SK-N-SH treated with all-trans-retinoic acid at 6 μM for 48 hours (cell line): ENCODE measurements at regions not wholly inside any gene's neighbourhood (a gene's known extent, or its start where the extent isn't known, plus 50 kb on each side); places are given as distances from the start of the nearest gene placed in this dataset.

Experiments
- ATAC-seq: fragments of 200-7000 bp; cut with Tn5 transposase; 3 replicates; pipeline ENCODE4 v1.9.1; 2020; ENCODE audit warnings: mild to moderate bottlenecking, moderate library complexity
- ARNTL ChIP-seq: fragments of 450-650 bp; formaldehyde crosslinking; IDR thresholded peaks from 2 replicates; pipeline ENCODE4 v1.5.0; 2020; ENCODE audit warnings: low read depth, mild to moderate bottlenecking, moderate library complexity, borderline replicate concordance
- BACH2 ChIP-seq: fragments of 250-450 bp; sonication (Bioruptor Pico); IDR thresholded peaks from 2 replicates; pipeline ENCODE4 v1.9.0; 2021; ENCODE audit warnings: mild to moderate bottlenecking, borderline replicate concordance
- CSDC2 ChIP-seq: fragments of 250-450 bp; sonication (Bioruptor Pico); IDR thresholded peaks from 2 replicates; pipeline ENCODE4 v1.5.0; 2020; ENCODE audit warnings: mild to moderate bottlenecking, moderate library complexity
- ESRRG ChIP-seq: fragments of 250-450 bp; sonication (Bioruptor Pico); IDR thresholded peaks from 2 replicates; pipeline ENCODE4 v1.6.1; 2021; ENCODE audit warnings: mild to moderate bottlenecking
- GLIS3 ChIP-seq: fragments of 250-450 bp; sonication (Bioruptor Pico); IDR thresholded peaks from 2 replicates; pipeline ENCODE4 v1.5.0; 2020; ENCODE audit warnings: mild to moderate bottlenecking, moderate library complexity
- ISL1 ChIP-seq: fragments of 250-450 bp; sonication (Bioruptor Pico); IDR thresholded peaks from 2 replicates; pipeline ENCODE4 v2.1.2; 2022; ENCODE audit warnings: mild to moderate bottlenecking, moderate library complexity
- OSR1 ChIP-seq: fragments of 250-450 bp; sonication (Bioruptor Pico); IDR thresholded peaks from 2 replicates; pipeline ENCODE4 v1.8.0; 2022; ENCODE audit warnings: moderate library complexity, mild to moderate bottlenecking, inconsistent platforms
- RARB ChIP-seq: fragments of 250-450 bp; sonication (Bioruptor Pico); IDR thresholded peaks from 2 replicates; pipeline ENCODE4 v1.8.0; 2021; ENCODE audit warnings: mild to moderate bottlenecking, moderate library complexity
- SNAI2 ChIP-seq: fragments of 250-450 bp; sonication (Bioruptor Pico); IDR thresholded peaks from 2 replicates; pipeline ENCODE4 v1.5.0; 2020; ENCODE audit warnings: mild to moderate bottlenecking, moderate library complexity
- TCF4 ChIP-seq: fragments of 250-450 bp; sonication (Bioruptor Pico); IDR thresholded peaks from 2 replicates; pipeline ENCODE4 v1.8.0; 2021; ENCODE audit warnings: mild to moderate bottlenecking, moderate library complexity, borderline replicate concordance
- ZC3H10 ChIP-seq: fragments of 250-450 bp; sonication (Bioruptor Pico); IDR thresholded peaks from 2 replicates; pipeline ENCODE4 v1.5.1; 2021; ENCODE audit warnings: mild to moderate bottlenecking, moderate library complexity
- ZFP3 ChIP-seq: fragments of 250-450 bp; sonication (Bioruptor Pico); IDR thresholded peaks from 2 replicates; pipeline ENCODE4 v1.5.0; 2020; ENCODE audit warnings: mild to moderate bottlenecking, moderate library complexity
- ZFP30 ChIP-seq: fragments of 450-650 bp; formaldehyde crosslinking; IDR thresholded peaks from 2 replicates; pipeline ENCODE4 v1.5.0; 2022; ENCODE audit warnings: mild to moderate bottlenecking, moderate library complexity
- ZNF565 ChIP-seq: fragments of 450-650 bp; formaldehyde crosslinking; conservative IDR thresholded peaks from 2 replicates; pipeline ENCODE4 v1.5.0; 2020; ENCODE audit warnings: low read depth, mild to moderate bottlenecking, moderate library complexity
- ZNF70 ChIP-seq: fragments of 450-650 bp; formaldehyde crosslinking; IDR thresholded peaks from 2 replicates; pipeline ENCODE4 v1.5.0; 2020; ENCODE audit warnings: mild to moderate bottlenecking, moderate library complexity
- ZNF8 ChIP-seq: fragments of 450-650 bp; formaldehyde crosslinking; IDR thresholded peaks from 2 replicates; pipeline ENCODE4 v1.5.0; 2020; ENCODE audit warnings: mild to moderate bottlenecking, moderate library complexity
- TF ChIP-seq, protein P1 (sequence below): fragments of 250-450 bp; sonication (Bioruptor Pico); IDR thresholded peaks from 2 replicates; pipeline ENCODE4 v1.5.0; 2020; ENCODE audit warnings: mild to moderate bottlenecking, moderate library complexity
- TF ChIP-seq, protein P2 (sequence below): fragments of 250-450 bp; sonication (Bioruptor Pico); IDR thresholded peaks from 2 replicates; pipeline ENCODE4 v1.8.0; 2020; ENCODE audit warnings: mild to moderate bottlenecking, moderate library complexity, borderline replicate concordance
- TF ChIP-seq, protein P3 (sequence below): fragments of 250-450 bp; sonication (Bioruptor Pico); IDR thresholded peaks from 2 replicates; pipeline ENCODE4 v1.5.1; 2021; ENCODE audit warnings: mild to moderate bottlenecking, moderate library complexity
- TF ChIP-seq, protein P4 (sequence below): fragments of 250-450 bp; sonication (Bioruptor Pico); IDR thresholded peaks from 2 replicates; pipeline ENCODE4 v1.5.1; 2020; ENCODE audit warnings: low read depth, mild to moderate bottlenecking, moderate library complexity

DNA sequence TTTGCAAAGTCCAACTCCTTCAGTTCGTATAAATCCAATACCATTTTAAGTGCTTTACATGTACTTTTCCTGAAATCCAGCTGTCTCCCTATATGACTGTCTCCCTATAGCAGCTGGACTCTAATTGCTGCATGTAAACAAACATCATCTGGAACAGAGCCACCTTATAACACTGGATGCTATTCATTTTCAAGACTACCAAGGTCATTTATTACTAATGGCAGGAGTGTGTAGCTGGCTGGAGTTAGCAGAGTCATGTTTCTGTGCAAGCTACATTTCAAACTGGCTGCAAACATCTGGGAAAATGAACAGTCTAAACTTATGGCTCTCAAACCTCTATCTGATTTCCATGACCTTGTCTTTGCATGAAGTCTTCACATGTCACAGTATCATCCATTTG lies 575.2 kb downstream of the PIK3C3 start:
- ATAC-seq = no peak
- no peak for TF ChIP-seq ARNTL (CRISPR knock-in tag)
- TF ChIP-seq ZFP3 (CRISPR knock-in tag) = no peak
- TF ChIP-seq TCF4 (CRISPR knock-in tag) = no peak
- no peak for TF ChIP-seq SNAI2 (CRISPR knock-in tag)
- TF ChIP-seq ZNF565 (CRISPR knock-in tag) = no peak
- TF ChIP-seq, protein P1, sequence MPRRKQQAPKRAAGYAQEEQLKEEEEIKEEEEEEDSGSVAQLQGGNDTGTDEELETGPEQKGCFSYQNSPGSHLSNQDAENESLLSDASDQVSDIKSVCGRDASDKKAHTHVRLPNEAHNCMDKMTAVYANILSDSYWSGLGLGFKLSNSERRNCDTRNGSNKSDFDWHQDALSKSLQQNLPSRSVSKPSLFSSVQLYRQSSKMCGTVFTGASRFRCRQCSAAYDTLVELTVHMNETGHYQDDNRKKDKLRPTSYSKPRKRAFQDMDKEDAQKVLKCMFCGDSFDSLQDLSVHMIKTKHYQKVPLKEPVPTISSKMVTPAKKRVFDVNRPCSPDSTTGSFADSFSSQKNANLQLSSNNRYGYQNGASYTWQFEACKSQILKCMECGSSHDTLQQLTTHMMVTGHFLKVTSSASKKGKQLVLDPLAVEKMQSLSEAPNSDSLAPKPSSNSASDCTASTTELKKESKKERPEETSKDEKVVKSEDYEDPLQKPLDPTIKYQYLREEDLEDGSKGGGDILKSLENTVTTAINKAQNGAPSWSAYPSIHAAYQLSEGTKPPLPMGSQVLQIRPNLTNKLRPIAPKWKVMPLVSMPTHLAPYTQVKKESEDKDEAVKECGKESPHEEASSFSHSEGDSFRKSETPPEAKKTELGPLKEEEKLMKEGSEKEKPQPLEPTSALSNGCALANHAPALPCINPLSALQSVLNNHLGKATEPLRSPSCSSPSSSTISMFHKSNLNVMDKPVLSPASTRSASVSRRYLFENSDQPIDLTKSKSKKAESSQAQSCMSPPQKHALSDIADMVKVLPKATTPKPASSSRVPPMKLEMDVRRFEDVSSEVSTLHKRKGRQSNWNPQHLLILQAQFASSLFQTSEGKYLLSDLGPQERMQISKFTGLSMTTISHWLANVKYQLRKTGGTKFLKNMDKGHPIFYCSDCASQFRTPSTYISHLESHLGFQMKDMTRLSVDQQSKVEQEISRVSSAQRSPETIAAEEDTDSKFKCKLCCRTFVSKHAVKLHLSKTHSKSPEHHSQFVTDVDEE (CRISPR knock-in tag) = no peak
- TF ChIP-seq ESRRG (CRISPR knock-in tag) = no peak
- TF ChIP-seq, protein P2, sequence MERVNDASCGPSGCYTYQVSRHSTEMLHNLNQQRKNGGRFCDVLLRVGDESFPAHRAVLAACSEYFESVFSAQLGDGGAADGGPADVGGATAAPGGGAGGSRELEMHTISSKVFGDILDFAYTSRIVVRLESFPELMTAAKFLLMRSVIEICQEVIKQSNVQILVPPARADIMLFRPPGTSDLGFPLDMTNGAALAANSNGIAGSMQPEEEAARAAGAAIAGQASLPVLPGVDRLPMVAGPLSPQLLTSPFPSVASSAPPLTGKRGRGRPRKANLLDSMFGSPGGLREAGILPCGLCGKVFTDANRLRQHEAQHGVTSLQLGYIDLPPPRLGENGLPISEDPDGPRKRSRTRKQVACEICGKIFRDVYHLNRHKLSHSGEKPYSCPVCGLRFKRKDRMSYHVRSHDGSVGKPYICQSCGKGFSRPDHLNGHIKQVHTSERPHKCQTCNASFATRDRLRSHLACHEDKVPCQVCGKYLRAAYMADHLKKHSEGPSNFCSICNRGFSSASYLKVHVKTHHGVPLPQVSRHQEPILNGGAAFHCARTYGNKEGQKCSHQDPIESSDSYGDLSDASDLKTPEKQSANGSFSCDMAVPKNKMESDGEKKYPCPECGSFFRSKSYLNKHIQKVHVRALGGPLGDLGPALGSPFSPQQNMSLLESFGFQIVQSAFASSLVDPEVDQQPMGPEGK (CRISPR knock-in tag) = no peak
- TF ChIP-seq ZNF70 (CRISPR knock-in tag) = no peak
- TF ChIP-seq OSR1 (CRISPR knock-in tag) = no peak
- no peak for TF ChIP-seq RARB (CRISPR knock-in tag)
- TF ChIP-seq ZNF8 (CRISPR knock-in tag) = no peak
- TF ChIP-seq, protein P3, sequence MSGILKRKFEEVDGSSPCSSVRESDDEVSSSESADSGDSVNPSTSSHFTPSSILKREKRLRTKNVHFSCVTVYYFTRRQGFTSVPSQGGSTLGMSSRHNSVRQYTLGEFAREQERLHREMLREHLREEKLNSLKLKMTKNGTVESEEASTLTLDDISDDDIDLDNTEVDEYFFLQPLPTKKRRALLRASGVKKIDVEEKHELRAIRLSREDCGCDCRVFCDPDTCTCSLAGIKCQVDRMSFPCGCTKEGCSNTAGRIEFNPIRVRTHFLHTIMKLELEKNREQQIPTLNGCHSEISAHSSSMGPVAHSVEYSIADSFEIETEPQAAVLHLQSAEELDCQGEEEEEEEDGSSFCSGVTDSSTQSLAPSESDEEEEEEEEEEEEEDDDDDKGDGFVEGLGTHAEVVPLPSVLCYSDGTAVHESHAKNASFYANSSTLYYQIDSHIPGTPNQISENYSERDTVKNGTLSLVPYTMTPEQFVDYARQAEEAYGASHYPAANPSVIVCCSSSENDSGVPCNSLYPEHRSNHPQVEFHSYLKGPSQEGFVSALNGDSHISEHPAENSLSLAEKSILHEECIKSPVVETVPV = no peak
- no peak for TF ChIP-seq CSDC2 (CRISPR knock-in tag)

DNA sequence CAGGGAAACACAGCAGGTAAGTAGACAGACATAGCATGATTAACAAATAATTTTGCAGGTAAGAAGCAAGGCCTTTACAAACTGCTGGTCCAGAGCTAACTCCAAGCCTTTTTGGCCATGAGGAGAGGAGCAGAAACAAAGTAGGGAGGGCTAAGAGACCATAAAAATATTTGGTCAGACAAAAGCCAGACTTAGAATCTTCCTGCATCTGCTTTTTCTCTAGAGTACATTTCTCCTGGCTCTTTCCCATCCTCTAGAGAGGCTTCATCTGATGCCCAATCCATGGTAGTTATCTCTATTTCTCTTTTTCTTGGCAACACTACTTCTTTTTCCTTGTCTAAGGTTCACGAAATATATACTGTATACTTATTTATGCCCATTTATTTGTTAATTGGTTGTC lies 577.1 kb downstream of the PIK3C3 start:
- no peak for ATAC-seq
- TF ChIP-seq, protein P1 (CRISPR knock-in tag) = 0 out of 2 replicates have a peak, but pooled peaks have one; percentile 21
- TF ChIP-seq ZNF8 (CRISPR knock-in tag) (no peak), OSR1 (CRISPR knock-in tag) (no peak), ISL1 (CRISPR knock-in tag) (peak; percentile 9; the same call in 1 of the 2 replicates), ZNF565 (CRISPR knock-in tag) (no peak)
- TF ChIP-seq, all 23 proteins: peak for 2

DNA sequence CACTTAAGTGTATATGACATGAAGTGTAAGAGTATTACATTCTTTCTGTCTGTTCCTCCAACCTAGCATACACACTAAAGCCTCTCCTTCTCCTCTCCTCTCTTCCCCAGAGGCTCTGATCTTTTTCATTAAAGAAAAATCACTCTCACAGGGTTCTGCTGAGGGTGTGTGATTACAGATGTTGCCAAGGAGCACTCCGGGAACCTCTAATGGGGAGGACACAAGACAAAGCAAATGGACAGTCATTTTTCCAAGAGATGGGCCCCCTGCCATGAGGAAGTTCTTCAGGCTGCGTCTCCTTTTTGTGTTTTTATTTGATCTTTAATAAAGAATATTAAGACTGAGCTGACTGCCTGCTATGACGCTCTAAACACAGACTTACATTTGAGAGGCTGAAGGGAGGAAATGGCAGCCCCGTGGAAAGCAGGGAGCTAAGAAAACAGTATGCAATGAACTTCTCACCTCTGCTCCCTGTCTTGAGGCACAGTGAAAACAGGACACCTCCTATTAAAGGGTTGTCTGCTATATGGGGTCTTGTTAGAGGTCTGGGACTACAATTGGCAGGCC lies 578.1 kb downstream of the PIK3C3 start:
- TF ChIP-seq, protein P2 (CRISPR knock-in tag) = no peak
- TF ChIP-seq ESRRG (CRISPR knock-in tag) = no peak
- TF ChIP-seq, protein P4, sequence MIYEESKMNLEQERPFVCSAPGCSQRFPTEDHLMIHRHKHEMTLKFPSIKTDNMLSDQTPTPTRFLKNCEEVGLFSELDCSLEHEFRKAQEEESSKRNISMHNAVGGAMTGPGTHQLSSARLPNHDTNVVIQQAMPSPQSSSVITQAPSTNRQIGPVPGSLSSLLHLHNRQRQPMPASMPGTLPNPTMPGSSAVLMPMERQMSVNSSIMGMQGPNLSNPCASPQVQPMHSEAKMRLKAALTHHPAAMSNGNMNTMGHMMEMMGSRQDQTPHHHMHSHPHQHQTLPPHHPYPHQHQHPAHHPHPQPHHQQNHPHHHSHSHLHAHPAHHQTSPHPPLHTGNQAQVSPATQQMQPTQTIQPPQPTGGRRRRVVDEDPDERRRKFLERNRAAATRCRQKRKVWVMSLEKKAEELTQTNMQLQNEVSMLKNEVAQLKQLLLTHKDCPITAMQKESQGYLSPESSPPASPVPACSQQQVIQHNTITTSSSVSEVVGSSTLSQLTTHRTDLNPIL (CRISPR knock-in tag) = no peak
- TF ChIP-seq OSR1 (CRISPR knock-in tag) = no peak
- TF ChIP-seq TCF4 (CRISPR knock-in tag) = no peak
- no peak for TF ChIP-seq ARNTL (CRISPR knock-in tag)
- TF ChIP-seq BACH2 (CRISPR knock-in tag) = no peak
- no peak for TF ChIP-seq ISL1 (CRISPR knock-in tag)
- TF ChIP-seq ZC3H10 = no peak
- TF ChIP-seq ZFP30 (CRISPR knock-in tag) = no peak
- no peak for TF ChIP-seq GLIS3 (CRISPR knock-in tag)
- TF ChIP-seq, protein P1 (CRISPR knock-in tag) = no peak
- no peak for ATAC-seq
